Activated T-cell treated with anti-CD3 and anti-CD28 coated beads, Interleukin-2, amount 50 U/mL, for 72 hours (primary cell): ENCODE measurements at regions not wholly inside any gene's neighbourhood (a gene's known extent, or its start where the extent isn't known, plus 50 kb on each side); places are given as distances from the start of the nearest gene placed in this dataset.
"Not testable (repeated sequence)": the region's sequence is repeated elsewhere in the genome, so short reads cannot be mapped to it uniquely, and the experiment has no call there.

ENCODE experiments used
- ATAC-seq, 2 donors: fragments of 150-1000 bp; cut with Tn5 transposase; replicated peaks in 1 of 2; 2 replicates each; pipeline ENCODE4 v1.10.0; 2021; ENCODE audit warnings: moderate library complexity in 2 of 2, mild to moderate bottlenecking in 1 of 2
- DNase-seq, 2 donors: peaks; one replicate each; pipeline ENCODE4 v3.0.0; 2021 to 2022; ENCODE audit warnings: mixed read lengths in 1 of 2
- H3K27ac Mint-ChIP-seq: one replicate; pipeline ENCODE4 v1.8.0; 2022; ENCODE audit warnings: mild to moderate bottlenecking, moderate library complexity, mixed read lengths
- H3K27me3 Mint-ChIP-seq: one replicate; pipeline ENCODE4 v1.8.0; 2022; ENCODE audit warnings: low read depth, mixed read lengths
- H3K36me3 Mint-ChIP-seq, 2 donors: one replicate each; pipeline ENCODE4 v1.8.0; 2022; ENCODE audit warnings: mixed read lengths in 2 of 2, mild to moderate bottlenecking in 1 of 2; ENCODE audit not compliant: insufficient read depth in 2 of 2
- H3K4me1 Mint-ChIP-seq: one replicate; pipeline ENCODE4 v1.8.0; 2022; ENCODE audit warnings: low read depth, mixed read lengths
- H3K4me3 Mint-ChIP-seq, 2 donors: one replicate each; pipeline ENCODE4 v1.8.0; 2022; ENCODE audit warnings: mild to moderate bottlenecking in 2 of 2, mixed read lengths in 2 of 2, moderate library complexity in 2 of 2
- H3K9me3 Mint-ChIP-seq, 2 donors: one replicate each; pipeline ENCODE4 v1.8.0; 2022; ENCODE audit warnings: mixed read lengths in 2 of 2

DNA sequence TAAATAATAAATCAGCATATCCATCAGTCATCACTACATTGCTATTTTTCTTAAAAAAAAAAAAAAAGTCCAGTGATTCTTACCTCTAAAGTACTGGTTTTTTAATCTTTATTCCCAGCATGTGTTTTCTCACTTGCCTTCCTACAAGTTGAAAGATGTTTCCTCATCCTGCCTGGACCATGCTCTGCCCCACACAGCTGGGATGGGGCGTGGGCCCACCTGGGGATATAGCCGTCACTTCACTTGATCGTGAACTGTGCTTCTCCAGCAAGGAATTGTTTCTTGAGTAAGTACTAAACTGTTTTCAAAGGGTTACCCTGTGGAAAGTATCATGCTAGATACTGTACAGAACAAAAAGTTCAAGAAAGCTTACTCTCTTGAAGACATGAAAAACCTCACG lies 212.6 kb upstream of the HTR1E start:
- no peaks in the 10 kb centered on the region for H3K4me1 Mint-ChIP-seq
- H3K9me3 Mint-ChIP-seq, result peaks cover 2 to 4% of the 10 kb centered on the region in 2 donors
- no peak overlapping the region for H3K4me3 Mint-ChIP-seq
- H3K27me3 Mint-ChIP-seq, result no peaks in the 10 kb centered on the region
- ATAC-seq, result no peak
- no peak for DNase-seq
- H3K36me3 Mint-ChIP-seq, result no peaks in the 10 kb centered on the region
- H3K27ac Mint-ChIP-seq, result no peak overlapping the region

DNA sequence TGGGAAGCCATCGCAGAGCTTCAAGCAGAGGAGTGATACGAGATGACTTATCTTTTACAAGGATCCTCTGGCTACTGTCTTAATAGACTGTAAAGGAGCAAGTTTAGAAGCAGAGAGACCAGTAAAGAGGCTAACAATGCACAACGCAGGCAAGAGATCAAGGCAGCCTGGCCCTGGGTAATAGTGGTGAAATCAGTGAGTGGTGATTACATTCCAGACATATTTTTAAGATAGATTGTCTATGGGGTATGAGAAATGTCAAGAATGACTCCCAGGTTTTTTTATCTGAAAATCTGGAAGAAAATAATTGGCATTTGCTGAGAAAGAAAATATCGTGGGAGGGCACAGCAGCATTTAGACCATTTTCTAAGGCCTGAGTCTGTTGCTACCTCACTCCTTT lies 213.6 kb upstream of the HTR1E start:
- no peak overlapping the region for H3K4me3 Mint-ChIP-seq
- H3K27me3 Mint-ChIP-seq, result no peaks in the 10 kb centered on the region
- H3K9me3 Mint-ChIP-seq, result peaks cover 4% of the 10 kb centered on the region in 2 donors
- DNase-seq (no peak), ATAC-seq (no peak)
- no peaks in the 10 kb centered on the region for H3K4me1 Mint-ChIP-seq
- H3K36me3 Mint-ChIP-seq, result no peaks in the 10 kb centered on the region
- no peak overlapping the region for H3K27ac Mint-ChIP-seq

DNA sequence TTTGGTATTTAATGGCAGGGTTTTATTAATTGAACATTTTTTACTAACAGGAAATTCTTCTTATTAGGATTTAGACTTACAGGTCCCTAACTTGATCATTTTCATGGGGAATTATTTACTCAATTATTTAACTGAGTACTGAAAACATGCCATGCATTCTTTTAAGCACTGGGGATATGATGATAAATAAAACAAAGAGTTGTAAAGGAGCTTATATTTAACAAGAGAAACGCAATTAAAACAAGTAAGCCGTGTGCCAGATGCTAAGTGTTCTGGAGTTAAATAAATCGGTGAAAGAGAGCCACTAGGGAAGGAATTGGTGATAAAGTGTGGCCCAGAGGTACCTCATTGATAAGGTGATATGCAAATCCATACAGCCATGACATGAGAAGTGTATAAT lies 214.2 kb upstream of the HTR1E start:
- Mint-ChIP-seq H3K27ac (no peak overlapping the region), H3K36me3 (no peaks in the 10 kb centered on the region), H3K4me1 (no peaks in the 10 kb centered on the region), H3K4me3 (no peak overlapping the region), H3K9me3 (peaks cover 3 to 4% of the 10 kb centered on the region in 2 donors), H3K27me3 (no peaks in the 10 kb centered on the region)
- ATAC-seq (no peak), DNase-seq (no peak)

DNA sequence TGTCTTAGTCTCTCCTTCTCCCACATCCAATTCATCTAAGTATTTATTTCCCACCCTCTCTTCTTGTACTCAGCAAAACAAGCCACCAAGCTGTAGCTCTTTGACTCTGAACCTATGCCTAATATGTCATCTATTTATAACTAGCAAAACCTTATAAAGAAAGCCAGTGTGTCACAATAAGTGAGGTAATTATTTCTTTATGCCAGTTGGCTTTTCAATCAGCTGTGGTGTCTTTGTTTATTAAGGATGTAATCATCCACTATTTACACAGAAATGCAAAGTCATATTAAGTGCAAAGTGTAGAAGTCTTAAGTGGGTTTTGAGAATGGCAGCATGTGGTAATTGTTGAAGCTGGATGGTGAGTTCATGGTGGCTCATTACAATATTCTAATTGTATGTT lies 215.2 kb upstream of the HTR1E start:
- peaks cover 3 to 4% of the 10 kb centered on the region in 2 donors for H3K9me3 Mint-ChIP-seq

DNA sequence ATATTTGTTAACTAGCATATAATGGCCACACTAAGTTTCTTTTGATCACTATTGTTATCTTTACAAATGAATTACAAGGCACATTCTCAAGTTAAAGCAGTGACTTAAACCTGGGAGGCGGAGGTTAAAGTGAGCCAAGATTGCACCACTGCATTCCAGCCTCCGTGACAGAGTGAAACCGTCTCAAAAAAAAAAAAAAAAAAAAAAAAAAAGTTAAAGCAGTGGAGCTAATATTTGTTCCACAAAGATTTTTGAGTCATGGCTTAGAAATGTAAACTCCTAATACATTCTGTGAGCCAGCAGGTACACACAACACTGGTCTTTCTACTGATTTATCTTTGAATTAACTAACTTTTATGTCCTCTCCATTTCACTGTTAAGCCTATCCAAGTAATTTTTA lies 221.7 kb upstream of the HTR1E start:
- no peaks in the 10 kb centered on the region for H3K27me3 Mint-ChIP-seq
- DNase-seq (no peak), ATAC-seq (no peak)
- no peaks in the 10 kb centered on the region for H3K4me1 Mint-ChIP-seq
- no peak overlapping the region for H3K27ac Mint-ChIP-seq
- H3K9me3 Mint-ChIP-seq, result peaks cover 2 to 5% of the 10 kb centered on the region in 2 donors
- no peaks in the 10 kb centered on the region for H3K36me3 Mint-ChIP-seq
- H3K4me3 Mint-ChIP-seq, result no peak overlapping the region

More for the DNA sequence above, 215.2 kb upstream of the HTR1E start:
- Mint-ChIP-seq H3K27ac (no peak overlapping the region), H3K4me1 (no peaks in the 10 kb centered on the region), H3K4me3 (no peak overlapping the region), H3K36me3 (no peaks in the 10 kb centered on the region), H3K27me3 (no peaks in the 10 kb centered on the region)
- ATAC-seq (no peak), DNase-seq (no peak)

DNA sequence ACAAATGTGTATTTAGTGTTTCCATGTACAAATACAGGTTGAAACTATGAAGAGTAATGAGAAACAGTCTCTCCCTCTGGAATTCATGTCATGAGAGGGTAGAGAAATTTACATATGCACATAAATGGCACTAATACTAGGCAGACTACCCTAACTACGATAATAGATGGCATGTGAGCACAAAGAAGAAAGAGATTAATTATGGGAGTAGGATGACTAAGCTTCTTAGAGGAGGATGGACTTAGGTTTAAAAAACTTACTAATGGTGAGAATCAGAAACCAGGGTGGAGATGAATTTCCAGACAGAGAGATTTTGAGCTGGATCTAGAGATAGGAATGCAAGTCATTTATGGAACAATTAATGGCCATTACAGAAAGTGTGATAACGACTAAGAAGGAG lies 225.3 kb upstream of the HTR1E start:
- DNase-seq (no peak), ATAC-seq (no peak)
- no peak overlapping the region for H3K4me3 Mint-ChIP-seq
- H3K36me3 Mint-ChIP-seq, result no peaks in the 10 kb centered on the region
- H3K27ac Mint-ChIP-seq, result no peak overlapping the region
- no peaks in the 10 kb centered on the region for H3K4me1 Mint-ChIP-seq
- peaks cover 2 to 4% of the 10 kb centered on the region in 2 donors for H3K9me3 Mint-ChIP-seq
- H3K27me3 Mint-ChIP-seq, result no peaks in the 10 kb centered on the region

DNA sequence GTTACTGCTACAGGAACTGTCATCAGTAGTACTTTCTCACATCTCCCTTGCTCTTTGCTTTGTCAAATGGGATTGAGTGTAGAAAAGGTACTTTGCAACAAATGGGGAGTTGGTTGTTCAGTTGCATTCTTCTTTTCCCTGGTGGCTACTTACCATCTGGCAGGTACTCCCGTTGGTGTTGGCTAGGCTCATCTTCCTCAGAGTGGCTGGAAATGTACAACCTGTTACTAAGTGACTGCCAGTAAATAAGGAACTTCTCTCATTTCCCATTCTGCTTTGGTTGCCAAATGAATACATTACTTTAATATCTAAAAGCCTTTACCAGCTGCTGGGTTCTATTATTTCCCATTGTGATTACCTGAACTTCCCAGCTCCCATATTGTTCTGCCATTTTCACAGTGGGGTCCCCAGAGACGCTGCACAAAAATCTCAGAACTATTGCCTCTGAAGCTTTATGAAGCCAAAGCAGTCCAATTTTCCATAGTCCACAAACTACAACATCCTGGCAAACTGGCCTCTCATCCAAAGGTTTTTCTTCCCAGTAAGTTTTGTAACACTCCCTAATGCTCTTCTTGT lies 229.7 kb upstream of the HTR1E start:
- Mint-ChIP-seq H3K4me1 (no peaks in the 10 kb centered on the region), H3K27me3 (no peaks in the 10 kb centered on the region), H3K9me3 (peaks cover 4 to 8% of the 10 kb centered on the region in 2 donors)

DNA sequence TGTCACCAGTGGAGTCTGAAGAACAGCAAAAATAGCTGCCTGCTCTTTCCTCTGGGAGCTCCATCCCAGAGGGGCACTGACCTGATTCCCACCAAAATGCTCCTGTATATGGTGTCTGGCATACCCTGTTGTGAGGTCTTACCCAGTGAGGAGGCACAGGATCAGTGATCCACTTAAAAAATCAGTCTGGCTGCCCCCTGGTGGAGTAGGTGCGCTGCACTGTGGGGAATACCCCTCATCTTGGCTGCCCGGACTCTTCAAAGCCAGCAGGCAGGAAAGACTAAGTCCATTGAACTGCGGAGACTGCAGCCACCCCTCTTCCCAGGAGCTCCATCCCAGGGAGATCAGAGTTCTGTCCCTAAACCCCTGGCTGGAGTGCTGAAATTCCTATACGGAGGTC lies 230.9 kb upstream of the HTR1E start:
- DNase-seq, result no peak

More for the DNA sequence above, 229.7 kb upstream of the HTR1E start:
- Mint-ChIP-seq H3K4me3 (no peak overlapping the region), H3K36me3 (no peaks in the 10 kb centered on the region), H3K27ac (no peak overlapping the region)
- DNase-seq (no peak), ATAC-seq (no peak)

DNA sequence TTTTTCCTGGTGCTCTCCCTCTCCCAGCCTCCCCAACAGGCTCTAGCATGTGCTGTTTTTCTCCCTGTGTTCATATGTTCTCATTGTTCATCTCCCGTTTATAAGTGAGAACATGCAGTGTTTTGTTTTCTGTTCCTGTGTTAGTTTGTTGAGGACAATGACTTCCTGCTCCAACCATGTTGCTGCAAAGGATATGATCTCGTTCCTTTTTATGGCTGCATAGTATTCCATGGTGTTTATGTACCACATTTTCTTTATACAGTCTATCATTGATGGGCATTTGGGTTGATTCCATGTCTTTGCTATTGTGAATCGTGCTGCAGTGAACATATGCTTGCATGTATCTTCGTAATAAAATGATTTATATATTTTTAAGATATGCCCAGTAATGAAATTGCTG lies 236.1 kb upstream of the HTR1E start:
- not testable (repeated sequence) for DNase-seq, H3K36me3 Mint-ChIP-seq, ATAC-seq, H3K27me3 Mint-ChIP-seq, H3K4me3 Mint-ChIP-seq, H3K27ac Mint-ChIP-seq, H3K4me1 Mint-ChIP-seq
- peaks cover 5 to 11% of the 10 kb centered on the region in 2 donors for H3K9me3 Mint-ChIP-seq

More for the DNA sequence above, 230.9 kb upstream of the HTR1E start:
- Mint-ChIP-seq H3K27me3 (no peaks in the 10 kb centered on the region), H3K27ac (no peak overlapping the region), H3K4me1 (no peaks in the 10 kb centered on the region), H3K9me3 (peaks cover 4 to 8% of the 10 kb centered on the region in 2 donors), H3K36me3 (no peaks in the 10 kb centered on the region), H3K4me3 (no peak overlapping the region)
- ATAC-seq, result no peak

DNA sequence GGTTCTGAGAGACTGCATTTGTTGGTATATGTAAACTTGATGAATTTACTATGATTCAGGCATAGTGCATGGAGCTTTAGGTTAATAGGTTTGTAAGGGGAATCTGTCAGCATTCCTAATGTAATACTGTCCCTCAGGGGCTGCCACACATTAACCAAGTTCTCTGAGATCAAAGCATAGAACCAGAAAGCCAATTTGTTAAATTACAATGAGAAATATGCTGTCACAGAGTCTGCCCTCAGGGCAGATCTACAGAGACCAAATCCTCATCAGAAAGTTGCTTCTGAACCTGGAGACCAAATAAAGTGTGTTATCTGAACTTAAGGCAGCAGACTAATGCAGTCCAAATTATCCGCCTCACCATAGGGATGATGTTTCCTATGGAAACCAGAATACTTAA lies 250.8 kb upstream of the HTR1E start:
- Mint-ChIP-seq H3K4me1 (no peaks in the 10 kb centered on the region), H3K36me3 (no peaks in the 10 kb centered on the region), H3K9me3 (peaks cover 2 to 9% of the 10 kb centered on the region in 2 donors), H3K27ac (no peak overlapping the region), H3K4me3 (no peak overlapping the region), H3K27me3 (no peaks in the 10 kb centered on the region)
- no peak for ATAC-seq
- DNase-seq, result no peak

DNA sequence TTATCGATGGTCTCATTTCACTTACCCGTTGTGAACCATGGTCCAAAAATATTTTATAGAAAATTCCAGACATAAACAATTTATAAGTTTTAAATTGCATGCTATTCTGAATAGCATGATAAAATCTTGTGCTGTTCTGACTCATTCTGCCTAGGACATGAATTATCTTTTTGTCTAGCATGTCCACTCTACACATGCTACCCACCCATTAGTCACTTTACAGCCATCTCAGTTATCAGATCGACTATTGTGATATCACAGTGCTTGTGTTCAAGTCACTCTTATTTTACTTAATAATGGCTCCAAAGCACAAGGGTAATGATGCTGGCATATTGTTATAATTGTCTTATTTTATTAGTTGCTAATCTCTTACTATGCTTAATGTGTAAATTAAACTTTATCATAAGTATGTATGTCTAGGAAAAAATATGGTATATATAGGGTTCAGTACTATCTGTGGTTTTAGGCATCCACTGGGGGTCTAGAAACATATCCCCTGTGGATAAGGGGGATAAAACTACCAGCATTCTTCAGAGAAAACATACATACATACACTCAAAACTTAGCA lies 252.0 kb upstream of the HTR1E start:
- no peak overlapping the region for H3K4me3 Mint-ChIP-seq
- DNase-seq (no peak), ATAC-seq (no peak)
- H3K4me1 Mint-ChIP-seq, result no peaks in the 10 kb centered on the region
- no peaks in the 10 kb centered on the region for H3K36me3 Mint-ChIP-seq
- no peaks in the 10 kb centered on the region for H3K27me3 Mint-ChIP-seq
- H3K9me3 Mint-ChIP-seq, result peaks cover 2 to 9% of the 10 kb centered on the region in 2 donors
- no peak overlapping the region for H3K27ac Mint-ChIP-seq

DNA sequence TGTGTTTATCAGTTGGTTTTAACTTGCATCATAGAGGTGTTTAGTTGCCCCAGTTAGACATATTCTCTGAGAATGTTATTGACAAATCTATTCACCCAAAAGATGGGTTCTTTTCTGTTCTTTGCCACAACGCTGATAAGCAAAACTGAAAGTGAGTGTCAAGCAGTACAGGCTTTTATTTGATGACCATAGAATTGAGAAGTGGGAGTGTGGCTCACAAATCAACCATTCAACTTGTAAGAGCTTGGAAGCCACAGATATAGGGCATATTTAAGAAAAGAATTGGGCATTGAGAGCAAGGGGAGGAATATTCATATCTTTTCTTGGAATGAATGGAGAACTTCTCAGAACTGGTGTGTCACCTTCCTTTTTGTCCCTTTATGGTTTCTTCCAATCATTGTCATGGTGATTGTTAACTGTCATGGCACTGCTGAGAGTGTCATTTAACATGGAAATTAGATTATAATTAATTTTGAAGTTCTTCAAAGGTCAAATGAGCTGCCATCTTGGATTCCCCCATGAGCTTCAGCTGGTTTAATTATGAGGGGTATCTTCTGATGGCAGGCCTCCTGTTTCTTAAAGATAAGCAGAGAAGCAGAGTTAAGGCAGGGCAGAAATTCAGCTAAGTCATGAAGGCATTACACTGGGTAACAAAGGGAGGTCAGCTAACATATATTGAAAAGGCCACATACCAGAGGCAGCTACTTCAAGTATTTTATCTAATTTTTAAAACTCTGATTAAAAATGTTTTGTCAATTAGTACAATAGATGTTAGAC lies 254.0 kb upstream of the HTR1E start:
- no peak overlapping the region for H3K4me3 Mint-ChIP-seq
- DNase-seq (no peak), ATAC-seq (no peak)
- no peaks in the 10 kb centered on the region for H3K36me3 Mint-ChIP-seq
- H3K27ac Mint-ChIP-seq, result no peak overlapping the region
- peaks cover 0 to 11% of the 10 kb centered on the region in 2 donors for H3K9me3 Mint-ChIP-seq
- H3K4me1 Mint-ChIP-seq, result no peaks in the 10 kb centered on the region
- no peaks in the 10 kb centered on the region for H3K27me3 Mint-ChIP-seq

DNA sequence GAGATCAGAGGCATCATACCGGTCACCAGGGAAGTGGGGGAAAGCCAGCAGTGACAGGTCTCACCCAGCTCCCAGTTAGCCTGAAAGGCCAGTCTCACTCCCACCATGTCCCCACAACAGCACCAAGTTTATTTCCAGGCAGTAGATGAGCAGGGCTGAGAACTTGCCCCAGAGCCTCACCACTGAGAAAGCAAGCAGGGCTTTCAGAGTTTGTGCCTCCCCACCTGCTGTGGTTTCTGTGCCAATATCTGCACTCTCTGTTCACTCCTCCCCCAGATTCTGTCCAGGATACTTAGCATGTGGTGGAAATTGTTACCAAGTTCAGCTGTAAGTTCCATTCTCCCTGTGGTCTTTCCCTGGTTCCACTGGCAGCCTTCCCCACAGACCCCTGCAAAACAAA lies 255.0 kb upstream of the HTR1E start:
- Mint-ChIP-seq H3K27me3 (no peaks in the 10 kb centered on the region), H3K27ac (no peak overlapping the region), H3K36me3 (no peaks in the 10 kb centered on the region), H3K4me3 (no peak overlapping the region), H3K9me3 (peaks cover 0 to 6% of the 10 kb centered on the region in 2 donors), H3K4me1 (no peaks in the 10 kb centered on the region)
- no peak for ATAC-seq
- no peak for DNase-seq
